Caki2 (cell line): ENCODE measurements at regions not wholly inside any gene's neighbourhood (a gene's known extent, or its start where the extent isn't known, plus 50 kb on each side); places are given as distances from the start of the nearest gene placed in this dataset.

Source experiments
- DNase-seq: peaks from one replicate; pipeline ENCODE4 v3.0.0-alpha.2; 2015; ENCODE audit warnings: low read depth
- in situ Hi-C: cut with HindIII; loops from 2 replicates; pipeline ENCODE4 v1.10.0; 2016; ENCODE audit warnings: low sequenced_read_pairs, low pct_unique_long_range_greater_than_20kb, mixed read lengths

- DNase-seq, result no peak
- in situ Hi-C loops, result no loop called here
Observed at GRCh38 chr18:33803636-33804035, 225.6 kb downstream of the ASXL3 start.

- in situ Hi-C loops, result no loop called here
- no peak for DNase-seq
Observed at GRCh38 chr18:33802955-33803354, 224.9 kb downstream of the ASXL3 start.
